Activated gamma-delta T cell treated with Interleukin-2 at 50 U/mL for 16 hours (primary cell): ENCODE measurements at regions not wholly inside any gene's neighbourhood (a gene's known extent, or its start where the extent isn't known, plus 50 kb on each side); places are given as distances from the start of the nearest gene placed in this dataset.
"Not testable (repeated sequence)": the region's sequence is repeated elsewhere in the genome, so short reads cannot be mapped to it uniquely, and the experiment has no call there.

Experiments used
- DNase-seq: peaks from one replicate; pipeline ENCODE4 v3.0.0-alpha.2; 2020

- DNase-seq = no peak
These were observed 437.1 kb downstream of the PLPP3 start for GRCh38 chr1:56142301-56142700.

- DNase-seq = no peak
These were observed 439.5 kb downstream of the PLPP3 start for GRCh38 chr1:56139836-56140235.

- DNase-seq = no peak
These were observed 441.6 kb downstream of the PLPP3 start for GRCh38 chr1:56137521-56138505.

GRCh38 chr1:56137090-56137489, 442.3 kb downstream of the PLPP3 start:
- no peak for DNase-seq

- DNase-seq = no peak
These were observed 443.6 kb downstream of the PLPP3 start for GRCh38 chr1:56135864-56136147.

- no peak for DNase-seq
These were observed 444.1 kb downstream of the PLPP3 start for GRCh38 chr1:56135069-56135863.

GRCh38 chr1:56133522-56134472, 445.6 kb downstream of the PLPP3 start:
- no peak for DNase-seq

GRCh38 chr1:56132520-56132919, 446.8 kb downstream of the PLPP3 start:
- DNase-seq = no peak

GRCh38 chr1:56129837-56130236, 449.5 kb downstream of the PLPP3 start:
- DNase-seq = no peak

- no peak for DNase-seq
These were observed 454.0 kb downstream of the PLPP3 start for GRCh38 chr1:56125316-56125715.

GRCh38 chr1:56123826-56124225, 455.5 kb downstream of the PLPP3 start:
- no peak for DNase-seq

GRCh38 chr1:56123421-56123820, 455.9 kb downstream of the PLPP3 start:
- DNase-seq = no peak

GRCh38 chr1:56120021-56120420, 459.3 kb downstream of the PLPP3 start:
- no peak for DNase-seq

- not testable (repeated sequence) for DNase-seq
These were observed 460.7 kb downstream of the PLPP3 start for GRCh38 chr1:56118676-56119075.

GRCh38 chr1:56115701-56116100, 463.7 kb downstream of the PLPP3 start:
- no peak for DNase-seq

GRCh38 chr1:56113679-56114078, 465.7 kb downstream of the PLPP3 start:
- no peak for DNase-seq

- no peak for DNase-seq
These were observed 472.1 kb downstream of the PLPP3 start for GRCh38 chr1:56107275-56107638.

GRCh38 chr1:56106531-56107274, 472.7 kb downstream of the PLPP3 start:
- no peak for DNase-seq

GRCh38 chr1:56105397-56105796, 474.0 kb downstream of the PLPP3 start:
- no peak for DNase-seq

- DNase-seq = no peak
These were observed 479.5 kb downstream of the PLPP3 start for GRCh38 chr1:56099766-56100265.

- DNase-seq = no peak
These were observed 480.4 kb downstream of the PLPP3 start for GRCh38 chr1:56098946-56099345.

- DNase-seq = no peak
These were observed 481.6 kb downstream of the PLPP3 start for GRCh38 chr1:56097713-56098112.
